Astrocyte (in vitro differentiated cells and primary cell): ENCODE measurements at regions not wholly inside any gene's neighbourhood (a gene's known extent, or its start where the extent isn't known, plus 50 kb on each side); places are given as distances from the start of the nearest gene placed in this dataset.

Experiments
- DNase-seq: peaks from one replicate; pipeline ENCODE4 v3.0.0-alpha.2; 2010; ENCODE audit warnings: low read depth
- FAIRE-seq: peaks from 2 replicates; lab custom pipeline; 2011; peaks lifted over from hg19 to GRCh38; lab: Jason Lieb, UNC
- H2AFZ ChIP-seq: 2 replicates; pipeline ENCODE4 v1.6.0; 2012; ENCODE audit warnings: low read depth, low read length, inconsistent platforms
- H3K27ac ChIP-seq: 2 replicates; pipeline ENCODE4 v1.5.1; 2011; ENCODE audit warnings: low read depth, low read length, inconsistent platforms
- H3K27me3 ChIP-seq: 2 replicates; pipeline ENCODE4 v1.6.0; 2011; ENCODE audit warnings: low read length, inconsistent platforms; ENCODE audit not compliant: insufficient read depth
- H3K36me3 ChIP-seq: 2 replicates; pipeline ENCODE4 v1.5.1; 2011; ENCODE audit warnings: low read length, inconsistent platforms; ENCODE audit not compliant: insufficient read depth
- H3K4me1 ChIP-seq: 2 replicates; pipeline ENCODE4 v1.5.1; 2011; ENCODE audit warnings: low read length, inconsistent platforms; ENCODE audit not compliant: insufficient read depth
- H3K4me2 ChIP-seq: 2 replicates; pipeline ENCODE4 v1.6.0; 2012; ENCODE audit warnings: low read length, inconsistent platforms
- H3K4me3 ChIP-seq: 2 replicates; pipeline ENCODE4 v1.5.1; 2011; ENCODE audit warnings: low read depth, mild to moderate bottlenecking, low read length, inconsistent platforms; ENCODE audit not compliant: insufficient read depth
- H3K79me2 ChIP-seq: 2 replicates; pipeline ENCODE4 v1.6.0; 2012; ENCODE audit warnings: mild to moderate bottlenecking, low read length, inconsistent platforms; ENCODE audit not compliant: insufficient read depth
- H3K9ac ChIP-seq: 2 replicates; pipeline ENCODE4 v1.6.0; 2012; ENCODE audit warnings: mild to moderate bottlenecking, low read length, inconsistent platforms
- H3K9me3 ChIP-seq: 2 replicates; pipeline ENCODE4 v1.5.1; 2012; ENCODE audit warnings: low read depth, mild to moderate bottlenecking, low read length, inconsistent platforms; ENCODE audit not compliant: insufficient read depth
- H4K20me1 ChIP-seq: 2 replicates; pipeline ENCODE4 v1.6.0; 2012; ENCODE audit warnings: low read length, inconsistent platforms; ENCODE audit not compliant: insufficient read depth
- H3K27ac Mint-ChIP-seq: one replicate; pipeline ENCODE4 v1.8.0; 2021; ENCODE audit warnings: mild to moderate bottlenecking, mixed read lengths; ENCODE audit not compliant: unreplicated experiment
- H3K27me3 Mint-ChIP-seq: one replicate; pipeline ENCODE4 v1.8.0; 2021; ENCODE audit warnings: low read depth, mixed read lengths; ENCODE audit not compliant: unreplicated experiment
- H3K36me3 Mint-ChIP-seq: one replicate; pipeline ENCODE4 v1.8.0; 2021; ENCODE audit warnings: low read depth, mixed read lengths; ENCODE audit not compliant: unreplicated experiment
- H3K4me1 Mint-ChIP-seq: one replicate; pipeline ENCODE4 v1.8.0; 2021; ENCODE audit warnings: low read depth, mixed read lengths; ENCODE audit not compliant: unreplicated experiment
- H3K4me3 Mint-ChIP-seq: one replicate; pipeline ENCODE4 v1.8.0; 2021; ENCODE audit warnings: mild to moderate bottlenecking, moderate library complexity, mixed read lengths; ENCODE audit not compliant: unreplicated experiment
- H3K9me3 Mint-ChIP-seq: one replicate; pipeline ENCODE4 v1.8.0; 2021; ENCODE audit warnings: mild to moderate bottlenecking, mixed read lengths; ENCODE audit not compliant: unreplicated experiment
- CTCF ChIP-seq: IDR thresholded peaks from 2 replicates; pipeline ENCODE4 v1.5.1; 2011; ENCODE audit warnings: low read depth, mild to moderate bottlenecking, inconsistent platforms, low read length, moderate library complexity; ENCODE audit not compliant: insufficient read depth
- EZH2 ChIP-seq: IDR thresholded peaks from 2 replicates; pipeline ENCODE4 v1.6.1; 2012; ENCODE audit warnings: mild to moderate bottlenecking, low read length, inconsistent platforms; ENCODE audit not compliant: insufficient read depth

- Histone ChIP-seq H3K27me3 (no peaks in the 10 kb centered on the region), H3K9me3 (no peaks in the 10 kb centered on the region), H3K4me3 (no peak overlapping the region), H3K79me2 (no peaks in the 10 kb centered on the region), H2AFZ (no peak overlapping the region), H3K36me3 (no peaks in the 10 kb centered on the region), H4K20me1 (no peaks in the 10 kb centered on the region), H3K9ac (no peak overlapping the region), H3K4me2 (no peak overlapping the region), H3K27ac (no peak overlapping the region), H3K4me1 (peaks cover 4% of the 10 kb centered on the region)
- Mint-ChIP-seq H3K9me3 (no peaks in the 10 kb centered on the region), H3K4me1 (peaks cover 13% of the 10 kb centered on the region), H3K36me3 (no peaks in the 10 kb centered on the region), H3K4me3 (no peak overlapping the region), H3K27me3 (no peaks in the 10 kb centered on the region), H3K27ac (no peak overlapping the region)
- FAIRE-seq, result no peak
- DNase-seq, result peak; percentile 39
- TF ChIP-seq CTCF, result no peak
- TF ChIP-seq EZH2, result no peak
Observed at GRCh38 chr1:80064524-80064923, 1058.0 kb upstream of the ADGRL4 start.

- Mint-ChIP-seq H3K4me1 (peaks cover 7% of the 10 kb centered on the region), H3K27me3 (no peaks in the 10 kb centered on the region), H3K4me3 (no peak overlapping the region), H3K27ac (no peak overlapping the region), H3K36me3 (no peaks in the 10 kb centered on the region), H3K9me3 (no peaks in the 10 kb centered on the region)
- Histone ChIP-seq H2AFZ (peak overlapping the region; percentile 30), H3K79me2 (no peaks in the 10 kb centered on the region), H3K4me2 (no peak overlapping the region), H3K9me3 (no peaks in the 10 kb centered on the region), H3K27me3 (no peaks in the 10 kb centered on the region), H4K20me1 (no peaks in the 10 kb centered on the region), H3K36me3 (no peaks in the 10 kb centered on the region), H3K4me1 (no peaks in the 10 kb centered on the region), H3K27ac (no peak overlapping the region), H3K9ac (no peak overlapping the region), H3K4me3 (no peak overlapping the region)
- TF ChIP-seq EZH2 (no peak), CTCF (no peak)
- peak; percentile 21 for DNase-seq
- no peak for FAIRE-seq
Observed at GRCh38 chr1:80059940-80060339, 1053.4 kb upstream of the ADGRL4 start.

GRCh38 chr1:80056179-80056578 is 1049.6 kb upstream of the ADGRL4 start:
- Histone ChIP-seq H2AFZ (no peak overlapping the region), H3K4me2 (no peak overlapping the region), H3K4me1 (peaks cover 4% of the 10 kb centered on the region), H3K36me3 (no peaks in the 10 kb centered on the region), H3K9me3 (no peaks in the 10 kb centered on the region), H3K27me3 (no peaks in the 10 kb centered on the region), H3K4me3 (no peak overlapping the region), H3K9ac (no peak overlapping the region), H3K79me2 (no peaks in the 10 kb centered on the region), H4K20me1 (no peaks in the 10 kb centered on the region), H3K27ac (no peak overlapping the region)
- DNase-seq, result no peak
- TF ChIP-seq EZH2 (no peak), CTCF (no peak)
- FAIRE-seq, result no peak
- H3K27ac Mint-ChIP-seq, result no peak overlapping the region
- no peak overlapping the region for H3K4me3 Mint-ChIP-seq
- peaks cover 3% of the 10 kb centered on the region for H3K4me1 Mint-ChIP-seq
- H3K27me3 Mint-ChIP-seq, result no peaks in the 10 kb centered on the region
- no peaks in the 10 kb centered on the region for H3K36me3 Mint-ChIP-seq
- peaks cover 6% of the 10 kb centered on the region for H3K9me3 Mint-ChIP-seq
